Endothelial cell (in vitro differentiated cells): ENCODE measurements at regions not wholly inside any gene's neighbourhood (a gene's known extent, or its start where the extent isn't known, plus 50 kb on each side); places are given as distances from the start of the nearest gene placed in this dataset.

Experiments used
- DNase-seq: peaks from one replicate; pipeline ENCODE4 v3.0.0; 2021; ENCODE audit warnings: low spot score
- H3K27ac Mint-ChIP-seq: one replicate; pipeline ENCODE4 v1.8.0; 2021; ENCODE audit warnings: mixed read lengths, inconsistent platforms; ENCODE audit not compliant: unreplicated experiment
- H3K27me3 Mint-ChIP-seq: one replicate; pipeline ENCODE4 v1.8.0; 2021; ENCODE audit warnings: mild to moderate bottlenecking, moderate library complexity, mixed read lengths, inconsistent platforms; ENCODE audit not compliant: unreplicated experiment
- H3K36me3 Mint-ChIP-seq: one replicate; pipeline ENCODE4 v1.8.0; 2021; ENCODE audit warnings: mild to moderate bottlenecking, low read depth, mixed read lengths, inconsistent platforms; ENCODE audit not compliant: unreplicated experiment
- H3K4me1 Mint-ChIP-seq: one replicate; pipeline ENCODE4 v1.8.0; 2021; ENCODE audit warnings: mild to moderate bottlenecking, mixed read lengths, inconsistent platforms; ENCODE audit not compliant: unreplicated experiment
- H3K4me3 Mint-ChIP-seq: one replicate; pipeline ENCODE4 v1.8.0; 2021; ENCODE audit warnings: mild to moderate bottlenecking, mixed read lengths, inconsistent platforms; ENCODE audit not compliant: unreplicated experiment
- H3K9me3 Mint-ChIP-seq: one replicate; pipeline ENCODE4 v1.8.0; 2021; ENCODE audit warnings: mixed read lengths, inconsistent platforms; ENCODE audit not compliant: unreplicated experiment
- TF ChIP-seq, protein P1 (sequence below): fragments of 200-600 bp; sonication (generic); IDR thresholded peaks from one replicate; pipeline ENCODE4 v1.5.0; 2021; ENCODE audit warnings: antibody characterized with exemption; ENCODE audit not compliant: unreplicated experiment

DNA sequence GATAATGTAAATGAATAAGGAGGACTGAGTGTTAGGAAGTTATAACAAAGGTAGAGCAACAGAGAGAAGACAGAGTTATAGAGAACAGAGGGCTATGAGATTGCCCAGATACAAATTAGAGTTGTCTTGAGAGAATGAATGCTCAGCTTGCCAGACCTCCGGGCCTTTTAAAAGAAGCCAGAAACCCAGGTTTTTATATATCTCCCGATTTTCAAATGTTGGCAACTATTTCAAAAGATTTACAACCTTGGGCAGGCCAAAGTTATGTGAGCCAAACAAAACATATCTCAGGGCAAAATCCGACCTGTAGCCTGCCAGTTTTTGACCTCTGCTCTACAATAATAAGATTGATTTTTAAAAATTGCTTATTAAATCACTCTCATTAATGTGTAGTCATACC, 573.1 kb upstream of the SLC10A2 start:
- Mint-ChIP-seq H3K4me3 (no peak overlapping the region), H3K36me3 (no peaks in the 10 kb centered on the region)

DNA sequence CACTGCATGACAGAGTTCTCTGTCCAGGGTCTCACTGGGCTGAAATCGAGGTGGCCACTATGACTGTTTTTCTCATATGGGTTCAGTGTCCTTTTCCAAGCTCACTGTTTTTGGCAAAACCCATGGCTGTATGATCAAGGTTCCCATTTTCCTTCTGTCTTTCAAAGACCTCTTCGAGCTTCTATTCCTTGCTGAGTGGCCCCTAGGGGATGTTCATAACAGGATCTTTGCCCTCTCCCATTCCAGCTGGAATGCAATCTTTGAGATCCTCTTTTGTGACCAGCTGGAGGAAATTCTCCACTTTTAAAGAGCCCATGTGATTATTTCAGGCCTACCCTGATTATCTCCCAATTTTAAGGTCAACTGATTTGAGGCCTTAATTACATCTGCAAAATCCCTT, 572.5 kb upstream of the SLC10A2 start:
- Mint-ChIP-seq H3K36me3 (no peaks in the 10 kb centered on the region), H3K27ac (no peak overlapping the region), H3K4me3 (no peak overlapping the region), H3K27me3 (no peaks in the 10 kb centered on the region), H3K4me1 (no peaks in the 10 kb centered on the region), H3K9me3 (no peaks in the 10 kb centered on the region)
- DNase-seq, result no peak
- TF ChIP-seq, protein P1, sequence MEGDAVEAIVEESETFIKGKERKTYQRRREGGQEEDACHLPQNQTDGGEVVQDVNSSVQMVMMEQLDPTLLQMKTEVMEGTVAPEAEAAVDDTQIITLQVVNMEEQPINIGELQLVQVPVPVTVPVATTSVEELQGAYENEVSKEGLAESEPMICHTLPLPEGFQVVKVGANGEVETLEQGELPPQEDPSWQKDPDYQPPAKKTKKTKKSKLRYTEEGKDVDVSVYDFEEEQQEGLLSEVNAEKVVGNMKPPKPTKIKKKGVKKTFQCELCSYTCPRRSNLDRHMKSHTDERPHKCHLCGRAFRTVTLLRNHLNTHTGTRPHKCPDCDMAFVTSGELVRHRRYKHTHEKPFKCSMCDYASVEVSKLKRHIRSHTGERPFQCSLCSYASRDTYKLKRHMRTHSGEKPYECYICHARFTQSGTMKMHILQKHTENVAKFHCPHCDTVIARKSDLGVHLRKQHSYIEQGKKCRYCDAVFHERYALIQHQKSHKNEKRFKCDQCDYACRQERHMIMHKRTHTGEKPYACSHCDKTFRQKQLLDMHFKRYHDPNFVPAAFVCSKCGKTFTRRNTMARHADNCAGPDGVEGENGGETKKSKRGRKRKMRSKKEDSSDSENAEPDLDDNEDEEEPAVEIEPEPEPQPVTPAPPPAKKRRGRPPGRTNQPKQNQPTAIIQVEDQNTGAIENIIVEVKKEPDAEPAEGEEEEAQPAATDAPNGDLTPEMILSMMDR, result no peak

More for the DNA sequence above, 573.1 kb upstream of the SLC10A2 start:
- TF ChIP-seq, protein P1, result no peak
- no peaks in the 10 kb centered on the region for H3K9me3 Mint-ChIP-seq
- no peak for DNase-seq
- no peak overlapping the region for H3K27ac Mint-ChIP-seq
- no peaks in the 10 kb centered on the region for H3K4me1 Mint-ChIP-seq
- no peaks in the 10 kb centered on the region for H3K27me3 Mint-ChIP-seq

DNA sequence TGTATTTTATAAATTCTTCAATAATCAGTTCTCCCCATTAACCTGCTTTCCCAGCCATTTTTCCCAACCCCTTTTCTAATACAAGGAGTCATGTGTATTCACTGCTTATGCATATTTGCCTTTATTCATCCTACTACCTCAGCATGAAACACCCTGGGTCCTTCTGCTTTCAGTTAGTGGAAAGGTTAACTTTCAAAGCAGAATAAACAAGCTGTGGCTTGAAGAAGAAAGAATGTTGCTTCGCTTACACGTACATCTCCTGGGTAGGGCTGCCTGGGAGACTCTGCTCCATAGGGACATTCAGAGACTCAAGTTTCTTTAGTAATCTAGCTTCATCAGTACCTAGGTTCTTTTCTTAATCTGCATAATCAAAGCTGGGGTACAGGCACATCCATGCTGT, 567.8 kb upstream of the SLC10A2 start:
- Mint-ChIP-seq H3K4me1 (no peaks in the 10 kb centered on the region), H3K27me3 (no peaks in the 10 kb centered on the region), H3K9me3 (no peaks in the 10 kb centered on the region), H3K27ac (no peak overlapping the region), H3K36me3 (no peaks in the 10 kb centered on the region), H3K4me3 (no peak overlapping the region)
- TF ChIP-seq, protein P1, result no peak
- no peak for DNase-seq

DNA sequence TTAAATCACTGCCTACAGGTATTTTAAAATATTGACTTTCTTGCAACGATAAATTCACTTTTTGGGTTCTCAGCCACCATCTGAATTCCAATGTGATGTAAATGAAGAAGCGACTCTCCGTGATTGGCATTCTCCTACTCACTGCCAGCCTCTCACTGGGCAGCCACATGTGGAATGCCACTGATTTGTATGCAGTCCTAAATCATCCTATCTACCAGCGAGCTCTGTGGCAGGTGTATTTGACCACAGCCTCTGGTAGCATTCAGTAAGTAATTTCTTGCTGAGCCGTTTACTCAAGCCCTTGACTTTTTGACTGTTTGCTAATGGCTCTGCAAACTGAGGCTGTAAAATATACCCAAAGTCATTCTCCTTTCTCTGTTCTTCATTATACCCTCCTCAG, 559.0 kb upstream of the SLC10A2 start:
- TF ChIP-seq, protein P1, result no peak
- H3K9me3 Mint-ChIP-seq, result no peaks in the 10 kb centered on the region
- H3K27ac Mint-ChIP-seq, result no peak overlapping the region
- no peaks in the 10 kb centered on the region for H3K27me3 Mint-ChIP-seq
- H3K4me1 Mint-ChIP-seq, result no peaks in the 10 kb centered on the region
- no peaks in the 10 kb centered on the region for H3K36me3 Mint-ChIP-seq
- DNase-seq, result no peak
- no peak overlapping the region for H3K4me3 Mint-ChIP-seq

DNA sequence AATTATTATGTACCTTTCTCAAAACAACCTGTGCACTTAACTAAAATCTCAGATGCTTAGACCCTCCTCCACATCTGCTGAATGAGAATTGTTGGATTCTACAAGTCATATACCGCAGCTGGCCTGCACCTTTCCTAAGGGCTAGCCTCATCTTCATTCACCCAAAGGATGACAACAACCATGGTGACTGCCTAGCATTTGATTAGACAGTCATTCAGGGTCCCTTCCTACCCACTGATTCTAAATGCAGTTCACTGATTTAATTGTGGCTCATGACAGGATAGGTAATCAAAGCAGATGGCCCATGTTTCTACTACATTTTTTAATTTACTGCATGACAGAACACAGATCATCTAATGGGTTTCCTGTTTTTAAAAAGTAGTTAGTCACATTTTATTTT, 551.9 kb upstream of the SLC10A2 start:
- Mint-ChIP-seq H3K36me3 (no peaks in the 10 kb centered on the region), H3K4me1 (no peaks in the 10 kb centered on the region), H3K4me3 (no peak overlapping the region), H3K9me3 (no peaks in the 10 kb centered on the region), H3K27ac (no peak overlapping the region), H3K27me3 (no peaks in the 10 kb centered on the region)
- no peak for DNase-seq
- TF ChIP-seq, protein P1, result no peak
